ENCODE measurements at regions not wholly inside any gene's neighbourhood (a gene's known extent, or its start where the extent isn't known, plus 50 kb on each side); places are given as distances from the start of the nearest gene placed in this dataset.

GRCh38 chr3:102593812-102594602, 159.2 kb downstream of the ZPLD1 start:
- H3K9me3 ChIP-seq: no peaks in the 10 kb centered on the region
- H3K4me1 ChIP-seq: no peaks in the 10 kb centered on the region
- intact Hi-C loops (cut with DNase I): no loop called here
- no peaks in the 10 kb centered on the region for H3K27me3 ChIP-seq
- 31% methylated on average over 2 of the region's 2 CpGs for WGBS
- no peak for DNase-seq (ENCODE audit: extremely low spot score)
- H3K36me3 ChIP-seq: no peaks in the 10 kb centered on the region
- TF ChIP-seq POLR2A (IDR thresholded peaks at IDR 0.05; ENCODE audit: low read depth) (no peak), POLR2AphosphoS5 (IDR thresholded peaks at IDR 0.05) (no peak), CTCF (IDR thresholded peaks at IDR 0.05) (no peak)
- no peak overlapping the region for H3K4me3 ChIP-seq
- no peak overlapping the region for H3K27ac ChIP-seq (replicated peaks in 1 of 4)

- Histone ChIP-seq H3K27ac (replicated peaks in 1 of 4) (no peak overlapping the region), H3K4me3 (no peak overlapping the region), H3K9me3 (no peaks in the 10 kb centered on the region), H3K36me3 (no peaks in the 10 kb centered on the region), H3K4me1 (no peaks in the 10 kb centered on the region), H3K27me3 (no peaks in the 10 kb centered on the region)
- intact Hi-C loops (cut with DNase I): no loop called here
- no peak for DNase-seq (ENCODE audit: extremely low spot score)
- no peak for TF ChIP-seq CTCF (IDR thresholded peaks at IDR 0.05)
- TF ChIP-seq POLR2A (IDR thresholded peaks at IDR 0.05; ENCODE audit: low read depth): no peak
- TF ChIP-seq POLR2AphosphoS5 (IDR thresholded peaks at IDR 0.05): no peak
- no peak for TF ChIP-seq EP300 (IDR thresholded peaks at IDR 0.05)
- 87% methylated on average over 3 of the region's 3 CpGs for WGBS
Observed at GRCh38 chr3:102595057-102595456, 160.2 kb downstream of the ZPLD1 start.

GRCh38 chr3:102599819-102600576, 165.2 kb downstream of the ZPLD1 start:
- TF ChIP-seq EP300 (IDR thresholded peaks at IDR 0.05) (no peak), POLR2A (IDR thresholded peaks at IDR 0.05; ENCODE audit: low read depth) (no peak), POLR2AphosphoS5 (IDR thresholded peaks at IDR 0.05) (no peak), CTCF (IDR thresholded peaks at IDR 0.05) (no peak)
- 93% methylated on average over 7 of the region's 7 CpGs for WGBS
- Histone ChIP-seq H3K9me3 (no peaks in the 10 kb centered on the region), H3K27ac (replicated peaks in 1 of 4) (no peak overlapping the region), H3K4me1 (peaks cover 0 to 2% (median 0%) of the 10 kb centered on the region in 4 donors), H3K4me3 (no peak overlapping the region), H3K36me3 (no peaks in the 10 kb centered on the region), H3K27me3 (no peaks in the 10 kb centered on the region)
- intact Hi-C loops (cut with DNase I): no loop called here
- no peak for DNase-seq (ENCODE audit: extremely low spot score)

GRCh38 chr3:102605153-102605552, 170.3 kb downstream of the ZPLD1 start:
- no peaks in the 10 kb centered on the region for H3K9me3 ChIP-seq
- no peak overlapping the region for H3K27ac ChIP-seq (replicated peaks in 1 of 4)
- peaks cover 0 to 2% (median 0%) of the 10 kb centered on the region in 4 donors for H3K4me1 ChIP-seq
- no peaks in the 10 kb centered on the region for H3K36me3 ChIP-seq
- H3K4me3 ChIP-seq: no peak overlapping the region
- 70% methylated on average over 1 of the region's 1 CpG for WGBS
- no peak for TF ChIP-seq CTCF (IDR thresholded peaks at IDR 0.05)
- TF ChIP-seq POLR2A (IDR thresholded peaks at IDR 0.05; ENCODE audit: low read depth): no peak
- TF ChIP-seq POLR2AphosphoS5 (IDR thresholded peaks at IDR 0.05): no peak
- no peak for TF ChIP-seq EP300 (IDR thresholded peaks at IDR 0.05)
- no peak for DNase-seq (ENCODE audit: extremely low spot score)
- H3K27me3 ChIP-seq: no peaks in the 10 kb centered on the region
- intact Hi-C loops (cut with DNase I): no loop called here
